Keratinocyte (primary cell): ENCODE measurements at regions not wholly inside any gene's neighbourhood (a gene's known extent, or its start where the extent isn't known, plus 50 kb on each side); places are given as distances from the start of the nearest gene placed in this dataset.

Source experiments
- CTCF ChIP-seq, 3 experiments: IDR thresholded peaks in 1 of 3; conservative IDR thresholded peaks in 1 of 3; optimal IDR thresholded peaks in 1 of 3; 2 replicates in 2 of 3; 3 replicates in 1 of 3; pipeline versions ENCODE3 to v1.5.1; 2011; ENCODE audit warnings: low read length in 3 of 3, mild to moderate bottlenecking in 3 of 3, moderate library complexity in 2 of 3, control low read depth in 1 of 3, inconsistent platforms in 1 of 3; ENCODE audit not compliant: insufficient read depth in 2 of 3; ENCODE audit errors: extremely low read depth in 1 of 3
- EZH2 ChIP-seq: IDR thresholded peaks from one replicate; pipeline ENCODE4 v1.6.1; 2012; ENCODE audit warnings: inconsistent platforms, mild to moderate bottlenecking, low read length, moderate library complexity

GRCh38 chr2:176565641-176566323, 296.5 kb downstream of the MTX2 start:
- TF ChIP-seq CTCF (optimal IDR thresholded peaks at IDR 0.05 in 1 of 3, IDR thresholded peaks at IDR 0.05 in 1 of 3, conservative IDR thresholded peaks at IDR 0.05 in 1 of 3; ENCODE audit: extremely low read depth in 1 of 3, insufficient read depth in 2 of 3, low read length in 3 of 3) = no peak
- TF ChIP-seq EZH2 = no peak
